ENCODE measurements at regions not wholly inside any gene's neighbourhood (a gene's known extent, or its start where the extent isn't known, plus 50 kb on each side); places are given as distances from the start of the nearest gene placed in this dataset.

- TF ChIP-seq CTCF (IDR thresholded peaks at IDR 0.05) (no peak), POLR2A (IDR thresholded peaks at IDR 0.05) (no peak)
Observed at GRCh38 chrX:6810776-6811175, 275.9 kb upstream of the VCX3A start.

All from adrenal gland (tissue), 5 donors.